COLO829 (cell line): ENCODE measurements at regions not wholly inside any gene's neighbourhood (a gene's known extent, or its start where the extent isn't known, plus 50 kb on each side); places are given as distances from the start of the nearest gene placed in this dataset.

Experiments used
- DNase-seq: peaks from one replicate; pipeline ENCODE4 v3.0.0; 2012; ENCODE audit warnings: low spot score

- DNase-seq, result no peak
Measured at GRCh38 chr11:44493930-44494329, 71.5 kb upstream of the CD82 start.

GRCh38 chr11:44494785-44495184, 70.7 kb upstream of the CD82 start:
- no peak for DNase-seq

GRCh38 chr11:44496391-44496790, 69.1 kb upstream of the CD82 start:
- DNase-seq, result no peak

- DNase-seq, result no peak
Measured at GRCh38 chr11:44498089-44498871, 67.2 kb upstream of the CD82 start.

- no peak for DNase-seq
Measured at GRCh38 chr11:44502506-44502905, 63.0 kb upstream of the CD82 start.

GRCh38 chr11:44505581-44506054, 59.8 kb upstream of the CD82 start:
- DNase-seq, result no peak

- no peak for DNase-seq
Measured at GRCh38 chr11:44506375-44507016, 59.0 kb upstream of the CD82 start.

- DNase-seq, result no peak
Measured at GRCh38 chr11:44507491-44507890, 58.0 kb upstream of the CD82 start.

- DNase-seq, result no peak
Measured at GRCh38 chr11:44507896-44508445, 57.5 kb upstream of the CD82 start.

- DNase-seq, result no peak
Measured at GRCh38 chr11:44509296-44509695, 56.2 kb upstream of the CD82 start.

- DNase-seq, result no peak
Measured at GRCh38 chr11:44510372-44510771, 55.1 kb upstream of the CD82 start.

GRCh38 chr11:44512818-44513217, 52.6 kb upstream of the CD82 start:
- DNase-seq, result no peak

GRCh38 chr11:44515048-44515447, 50.4 kb upstream of the CD82 start:
- DNase-seq, result no peak
